GM18907 (cell line): ENCODE measurements at regions not wholly inside any gene's neighbourhood (a gene's known extent, or its start where the extent isn't known, plus 50 kb on each side); places are given as distances from the start of the nearest gene placed in this dataset.
A peak's percentile ranks its signal among the peaks of the same experiment; 100 is the strongest.

Source experiments
- ATAC-seq: cut with Tn5 transposase; IDR thresholded peaks from one replicate; pipeline ENCODE4 v1.9.1; 2021; ENCODE audit warnings: mild to moderate bottlenecking, moderate library complexity; ENCODE audit not compliant: unreplicated experiment

DNA sequence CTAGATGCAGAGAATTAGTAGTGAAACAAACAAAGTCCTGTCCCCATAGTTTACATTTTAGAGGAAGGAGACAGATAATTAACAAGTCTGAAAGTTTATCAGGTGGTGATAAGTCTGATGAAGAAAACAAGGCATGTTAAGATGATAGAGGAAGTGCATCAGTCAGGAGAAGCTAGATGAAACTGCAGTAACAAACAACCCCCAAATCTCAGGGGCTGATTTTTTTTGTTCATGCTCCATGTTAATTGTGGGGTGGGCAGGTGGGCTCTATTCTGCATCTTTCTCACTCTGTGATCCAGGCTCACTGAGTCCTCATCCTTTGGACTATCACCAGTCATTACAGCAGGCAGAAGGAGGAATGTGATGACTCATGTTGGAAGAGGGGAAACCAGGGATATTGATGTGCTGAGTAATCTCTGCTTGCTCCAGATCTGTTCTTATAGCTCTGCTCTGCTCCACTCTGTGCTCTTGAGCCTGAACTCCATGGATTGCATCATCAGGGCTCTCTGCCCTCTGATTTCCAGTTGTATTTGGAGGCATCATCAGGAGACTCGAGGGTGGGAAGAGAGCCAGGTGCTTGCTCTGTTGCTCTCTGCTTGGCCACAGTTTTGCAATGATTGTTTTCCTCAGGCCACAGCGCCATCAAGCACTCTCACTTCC lies 166.9 kb downstream of the IER5 start:
- ATAC-seq = no peak

DNA sequence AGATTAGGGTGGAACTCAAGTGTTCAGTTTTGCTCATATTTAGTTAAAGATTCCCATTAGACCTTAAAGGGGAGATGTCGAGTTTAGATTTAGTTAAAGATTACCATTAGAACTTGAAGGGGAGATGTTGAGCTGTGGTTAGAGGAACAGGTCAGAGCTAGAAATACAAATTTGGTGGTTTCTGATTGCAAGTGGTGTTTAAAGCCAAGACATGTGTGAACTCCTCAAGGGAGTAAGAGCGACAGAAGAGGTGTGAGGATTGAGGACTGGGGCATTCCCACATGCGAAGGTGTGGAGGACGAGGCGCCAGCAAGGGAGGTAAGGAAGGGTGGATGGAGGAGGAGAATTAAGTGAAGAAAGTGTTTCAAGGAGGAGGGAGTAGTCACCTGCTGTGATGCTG lies 168.6 kb downstream of the IER5 start:
- peak; percentile 98 for ATAC-seq

DNA sequence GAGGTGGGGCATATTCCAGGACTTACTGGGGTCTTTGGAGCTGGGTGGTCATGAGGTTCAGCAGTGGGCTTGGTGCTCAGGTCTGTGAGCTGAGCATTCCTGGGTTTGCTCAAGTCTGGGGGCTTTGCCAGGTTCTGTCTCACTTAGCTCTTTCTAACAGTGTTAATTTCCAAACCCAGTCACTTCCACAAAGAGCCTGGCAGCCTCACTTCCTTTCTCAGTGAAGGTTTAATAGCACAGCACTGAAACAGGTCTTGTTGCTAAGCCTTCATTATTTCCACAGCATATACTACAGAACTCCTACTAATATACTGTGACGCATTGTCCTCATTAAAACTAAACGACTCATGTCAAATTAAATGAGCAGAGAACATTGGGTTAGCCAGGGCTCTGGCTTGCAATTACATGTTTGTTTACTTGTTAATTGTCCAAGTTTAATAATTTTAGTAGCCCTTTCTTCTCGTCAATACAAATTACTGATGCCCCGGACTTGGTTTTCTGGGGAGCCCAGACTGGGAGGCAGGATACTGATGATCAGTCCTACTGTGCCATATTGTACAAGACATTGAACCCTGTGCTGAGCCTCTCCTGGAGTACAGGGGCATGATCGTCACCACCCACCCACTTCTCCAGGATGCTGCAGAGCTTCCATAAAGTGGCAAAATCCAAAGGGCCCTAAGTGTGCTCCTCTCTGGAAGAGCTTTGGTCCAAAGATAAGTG lies 170.7 kb downstream of the IER5 start:
- no peak for ATAC-seq

DNA sequence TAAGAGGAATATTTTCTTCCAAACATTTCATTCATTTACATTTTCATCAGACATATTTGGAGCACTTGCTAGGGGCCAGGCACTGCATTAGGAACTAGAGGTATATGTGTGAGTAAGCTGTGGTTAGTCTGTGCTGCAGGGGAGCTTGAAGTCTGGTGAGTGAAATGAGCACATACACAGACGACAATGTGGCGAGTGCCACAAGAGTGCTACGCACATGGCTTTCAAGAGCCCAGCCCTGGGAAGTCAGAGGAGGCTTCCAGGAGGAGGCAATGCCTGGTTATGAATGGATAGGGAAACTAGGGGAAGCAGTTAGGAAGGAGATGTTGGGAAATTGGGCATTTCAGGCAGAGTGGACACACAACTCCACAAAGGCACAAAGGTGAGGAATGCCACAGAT lies 171.8 kb downstream of the IER5 start:
- ATAC-seq = no peak

DNA sequence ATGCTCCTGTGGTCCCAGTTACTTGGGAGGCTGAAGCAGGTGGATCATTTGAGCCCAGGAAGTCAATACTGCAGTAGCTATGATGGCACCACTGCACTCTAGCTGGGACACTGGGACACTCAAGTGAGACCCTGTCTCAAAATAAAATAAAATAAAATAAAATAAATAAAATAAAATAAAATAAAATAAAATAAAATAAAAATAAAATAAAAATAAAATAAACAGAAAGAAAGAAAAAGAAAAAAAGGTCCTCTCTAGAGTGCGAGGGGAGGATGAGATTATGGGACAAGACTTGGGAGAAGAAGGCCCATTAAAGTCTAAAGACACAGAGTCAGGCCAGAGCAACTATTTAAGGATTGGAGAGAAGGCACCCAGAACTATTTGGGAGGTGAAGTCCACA lies 172.5 kb downstream of the IER5 start:
- ATAC-seq = no peak

DNA sequence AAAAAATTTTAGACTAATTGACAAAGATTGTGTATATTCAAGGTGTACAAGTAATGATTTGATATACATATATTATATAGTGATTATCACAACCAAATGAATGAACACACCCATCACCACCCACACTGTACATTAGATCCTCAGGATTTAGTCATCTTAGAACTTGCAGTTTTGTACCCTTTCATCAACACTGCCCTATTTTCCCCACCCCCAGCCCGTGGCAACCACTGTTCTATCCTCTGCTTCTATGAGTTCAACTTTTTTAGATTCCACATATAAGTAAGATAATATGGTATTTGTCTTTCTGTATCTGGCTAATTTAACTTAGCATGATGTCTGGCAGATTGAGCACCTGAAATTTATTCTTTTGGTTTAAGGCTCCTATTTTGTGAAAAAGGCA lies 173.6 kb downstream of the IER5 start:
- no peak for ATAC-seq

DNA sequence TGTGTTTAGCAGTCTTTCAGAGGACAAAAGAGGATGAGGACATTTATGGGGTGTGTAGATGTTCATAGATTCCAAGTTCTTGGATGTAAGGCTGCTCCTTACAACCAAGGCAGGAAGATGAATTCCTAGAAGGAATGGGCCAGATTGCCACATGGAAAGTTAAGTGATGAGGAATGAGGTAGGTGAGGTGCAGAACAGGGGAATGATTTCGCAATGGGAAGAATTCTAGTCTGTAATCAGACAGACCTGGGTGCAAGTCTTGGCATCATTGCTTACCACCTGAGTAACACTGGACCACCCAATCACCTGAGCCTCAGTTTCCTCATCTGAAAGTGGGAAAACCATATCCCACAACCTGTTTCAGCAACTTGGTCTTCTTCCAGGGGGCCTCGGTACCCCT lies 174.9 kb downstream of the IER5 start:
- no peak for ATAC-seq

DNA sequence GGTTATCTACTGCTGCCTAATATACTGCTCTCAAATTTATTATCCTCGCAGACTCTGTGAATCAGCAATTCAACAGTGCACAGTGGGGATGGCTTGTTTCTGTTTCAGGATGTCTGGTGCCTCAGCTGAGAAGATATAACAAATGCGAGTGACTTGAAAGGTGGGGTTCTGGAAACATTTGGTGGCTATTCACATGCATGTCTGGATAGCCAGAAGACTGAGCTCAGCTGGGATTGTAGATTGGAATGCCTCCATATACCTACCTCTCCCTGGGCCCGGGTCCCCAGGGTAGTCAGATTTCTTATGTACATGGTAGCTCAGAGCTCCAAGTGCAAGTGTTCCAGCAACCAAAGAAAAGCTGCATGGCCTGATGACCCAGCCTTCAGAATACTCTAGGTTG lies 176.3 kb downstream of the IER5 start:
- ATAC-seq = no peak

DNA sequence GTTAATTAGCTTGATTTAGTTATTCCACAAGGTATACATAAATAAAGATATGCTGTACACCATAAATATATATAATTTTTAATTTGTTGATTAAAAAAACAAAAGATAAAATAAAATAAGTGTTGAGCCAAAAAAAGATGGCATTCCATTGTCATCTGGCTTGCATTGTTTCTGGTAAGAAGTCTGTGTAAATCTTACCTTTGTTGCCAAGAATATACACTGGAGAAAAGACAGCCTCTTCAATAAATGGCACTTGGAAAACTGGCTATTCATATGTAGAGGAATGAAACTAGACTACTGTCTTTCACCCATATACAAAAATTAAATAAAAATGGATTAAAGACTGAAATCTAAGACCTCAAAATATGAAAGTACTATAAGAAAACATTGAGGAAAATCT lies 196.5 kb downstream of the IER5 start:
- ATAC-seq = no peak

DNA sequence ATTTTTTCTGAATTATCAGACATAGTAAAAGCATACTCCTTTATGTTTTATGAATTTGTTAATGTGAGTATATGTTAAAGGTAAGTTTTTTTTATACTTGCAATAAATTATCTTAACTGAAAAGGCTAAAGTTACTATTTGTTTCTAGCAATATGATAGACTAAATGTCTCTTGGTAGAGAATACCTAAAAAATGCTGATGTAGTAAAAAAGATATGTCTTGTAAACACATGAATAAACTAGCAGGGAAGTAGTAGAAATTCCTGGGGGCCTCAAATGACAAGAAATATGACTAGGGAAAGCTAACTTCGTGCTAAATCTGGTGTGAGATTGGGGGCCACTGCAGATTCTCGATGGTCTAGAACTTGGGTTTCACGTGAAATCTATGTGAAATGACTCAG lies 188.1 kb upstream of the CACNA1E start:
- no peak for ATAC-seq

DNA sequence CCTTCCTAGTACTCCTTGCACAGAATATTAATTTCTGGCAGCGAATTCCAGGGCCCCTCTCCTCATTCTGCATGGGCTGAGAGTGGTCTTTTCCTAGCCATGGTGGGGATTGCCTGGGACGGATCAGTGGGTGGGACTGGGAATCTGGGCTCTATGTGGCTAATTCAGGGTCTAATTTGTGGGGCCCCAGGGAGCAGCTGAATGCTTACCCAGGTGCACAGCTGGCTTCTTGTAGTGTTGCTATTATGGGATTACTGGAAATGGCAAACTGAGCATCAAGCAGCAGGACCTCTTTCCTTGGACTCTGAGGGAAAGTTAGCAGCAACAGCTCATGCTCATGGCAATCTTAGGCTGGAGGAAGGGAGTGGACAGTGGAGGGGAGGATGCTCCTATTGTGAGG lies 187.1 kb upstream of the CACNA1E start:
- no peak for ATAC-seq

DNA sequence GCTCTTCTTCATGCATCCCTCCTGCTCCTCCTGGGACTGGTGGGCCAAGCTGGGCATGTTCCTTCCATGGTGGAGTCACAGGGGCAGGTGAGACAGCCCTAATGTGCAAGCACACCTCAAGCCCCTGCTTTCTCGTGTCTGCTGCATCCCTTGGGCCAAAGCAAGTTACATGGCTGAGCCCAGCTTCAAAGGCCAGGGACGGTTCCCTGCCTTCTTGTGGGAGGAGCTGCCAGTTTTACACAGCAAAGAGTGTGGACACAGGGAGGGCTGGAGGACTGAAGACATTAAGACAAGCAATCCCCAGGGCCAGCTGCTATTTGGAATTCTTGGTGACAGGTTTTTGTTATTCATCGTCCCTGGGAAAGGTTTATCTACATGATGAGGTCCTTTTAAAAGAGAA lies 175.2 kb upstream of the CACNA1E start:
- no peak for ATAC-seq

DNA sequence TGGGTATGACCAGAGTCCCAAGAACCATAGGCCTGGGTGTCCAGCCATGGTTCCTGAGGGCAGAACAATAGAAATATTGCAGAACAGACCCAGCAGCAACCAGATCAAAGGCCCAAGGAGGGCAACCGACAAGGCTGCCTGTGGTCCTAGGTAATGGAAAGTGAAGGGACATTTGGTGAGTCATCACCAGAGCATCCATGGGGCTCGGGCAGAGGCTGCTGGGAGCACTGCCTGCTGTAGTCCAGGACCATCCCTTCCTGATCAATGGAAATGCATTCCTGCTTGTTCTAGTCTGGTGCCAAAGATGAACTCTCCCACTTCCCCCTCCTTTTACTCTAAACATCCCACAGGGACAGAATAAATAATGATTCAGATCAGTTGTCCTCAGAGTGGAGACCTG lies 172.8 kb upstream of the CACNA1E start:
- no peak for ATAC-seq

DNA sequence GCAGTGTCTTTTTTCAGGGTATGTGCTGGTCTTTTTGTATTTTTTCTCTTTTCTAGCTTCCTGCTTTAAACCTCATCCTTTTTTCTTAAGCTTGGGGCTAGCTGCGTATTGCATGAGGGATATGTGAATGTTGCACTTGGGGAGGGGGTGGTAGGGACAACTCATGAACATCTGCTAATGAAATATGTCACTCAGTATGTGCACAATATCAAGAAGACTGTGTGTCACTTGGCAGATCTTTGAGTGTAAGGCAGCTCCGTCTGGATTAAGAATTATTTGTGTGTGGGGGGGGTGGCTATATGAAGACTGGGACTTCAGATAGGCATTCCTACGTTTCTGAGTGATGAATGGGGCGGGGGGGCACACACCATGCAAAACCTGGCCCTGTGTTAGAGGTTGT lies 170.4 kb upstream of the CACNA1E start:
- no peak for ATAC-seq

DNA sequence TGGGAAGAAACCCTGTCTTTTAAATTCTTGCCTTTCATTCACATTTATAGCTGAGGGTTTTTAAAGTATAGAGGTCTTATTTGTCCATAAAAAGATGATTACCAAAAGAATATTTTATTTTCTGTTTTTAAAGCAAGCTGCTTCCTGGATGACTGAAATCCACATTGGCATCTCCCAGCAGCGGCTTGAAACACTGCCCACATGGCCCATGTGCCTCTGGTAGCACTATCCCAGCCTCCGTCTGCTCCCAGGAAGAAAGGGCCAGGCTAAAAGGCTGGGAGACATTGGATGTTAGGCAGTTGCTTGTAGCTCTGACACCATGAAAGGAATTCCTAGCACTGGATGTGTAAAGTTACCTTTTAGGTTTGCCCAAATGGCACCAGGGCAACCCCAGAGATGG lies 169.9 kb upstream of the CACNA1E start:
- no peak for ATAC-seq

DNA sequence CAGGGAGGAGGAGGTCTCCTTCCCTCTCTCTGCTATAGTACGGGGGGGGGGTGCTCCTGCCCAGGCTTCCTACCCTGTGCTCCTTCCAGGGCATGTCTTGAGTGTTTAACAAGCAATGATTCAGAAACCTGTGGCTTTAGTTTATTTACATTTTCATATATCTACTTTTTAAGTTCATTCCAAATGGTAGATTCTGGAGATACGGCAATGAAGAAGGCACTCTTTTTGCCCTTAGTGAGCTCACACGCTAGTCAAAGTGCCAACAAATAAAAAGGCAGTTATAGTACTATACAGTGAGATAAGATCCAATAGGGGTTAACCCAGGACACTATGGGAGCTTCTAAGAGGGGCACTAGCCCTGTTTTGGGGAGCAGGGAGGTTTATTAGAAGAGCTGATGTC lies 169.3 kb upstream of the CACNA1E start:
- no peak for ATAC-seq

DNA sequence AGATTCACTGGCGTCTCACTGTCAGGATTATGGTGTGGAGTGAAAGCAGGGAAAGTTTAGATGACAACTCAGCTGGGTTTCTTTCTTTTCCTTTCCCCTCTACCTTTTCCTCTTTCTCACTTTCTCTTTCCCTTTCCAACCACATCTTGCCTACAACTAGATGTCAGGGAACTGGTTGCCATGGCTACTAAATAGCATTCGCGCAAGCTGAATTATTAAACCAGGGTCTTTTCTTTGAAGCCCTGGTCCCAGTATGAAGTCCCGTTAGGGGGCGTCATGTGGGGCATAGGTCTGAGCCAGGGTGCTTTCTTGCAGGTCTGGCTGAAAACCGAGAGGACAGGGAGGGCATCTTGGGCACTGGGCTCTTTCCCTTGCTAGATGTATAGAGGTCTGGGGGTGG lies 168.4 kb upstream of the CACNA1E start:
- ATAC-seq = no peak

DNA sequence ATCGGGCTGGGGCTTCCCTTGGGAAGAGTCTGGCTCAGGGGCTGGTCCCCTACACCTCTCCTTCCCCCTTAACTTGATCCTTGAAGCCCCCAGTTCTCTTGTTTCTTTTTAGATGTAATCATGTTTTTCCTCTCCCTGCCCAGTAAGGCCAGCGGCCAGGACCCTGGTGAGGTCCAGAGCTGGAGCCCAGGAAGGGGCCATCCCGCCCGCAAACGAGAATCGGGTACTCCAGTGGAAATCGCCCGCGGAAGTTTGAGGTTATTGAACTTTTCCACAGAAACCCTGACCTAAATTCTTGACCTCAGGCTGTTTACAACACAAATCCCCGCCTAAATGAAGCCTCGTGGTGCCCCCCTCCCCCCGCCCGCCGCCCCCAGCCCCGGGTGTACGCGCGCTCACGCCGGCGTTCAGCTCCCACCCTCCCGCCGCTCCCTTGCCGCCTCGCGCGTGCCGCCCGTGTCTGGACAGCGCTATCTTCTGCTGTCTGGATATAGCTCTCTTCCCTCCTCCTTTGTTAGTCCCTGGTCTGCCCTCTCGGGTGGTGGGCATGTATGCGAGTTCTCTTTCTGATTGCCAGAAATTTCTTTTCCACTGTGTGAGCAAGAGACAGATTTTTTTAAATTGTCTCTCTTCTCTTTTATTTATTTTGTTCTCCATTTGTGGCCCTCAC lies 165.9 kb upstream of the CACNA1E start:
- no peak for ATAC-seq

DNA sequence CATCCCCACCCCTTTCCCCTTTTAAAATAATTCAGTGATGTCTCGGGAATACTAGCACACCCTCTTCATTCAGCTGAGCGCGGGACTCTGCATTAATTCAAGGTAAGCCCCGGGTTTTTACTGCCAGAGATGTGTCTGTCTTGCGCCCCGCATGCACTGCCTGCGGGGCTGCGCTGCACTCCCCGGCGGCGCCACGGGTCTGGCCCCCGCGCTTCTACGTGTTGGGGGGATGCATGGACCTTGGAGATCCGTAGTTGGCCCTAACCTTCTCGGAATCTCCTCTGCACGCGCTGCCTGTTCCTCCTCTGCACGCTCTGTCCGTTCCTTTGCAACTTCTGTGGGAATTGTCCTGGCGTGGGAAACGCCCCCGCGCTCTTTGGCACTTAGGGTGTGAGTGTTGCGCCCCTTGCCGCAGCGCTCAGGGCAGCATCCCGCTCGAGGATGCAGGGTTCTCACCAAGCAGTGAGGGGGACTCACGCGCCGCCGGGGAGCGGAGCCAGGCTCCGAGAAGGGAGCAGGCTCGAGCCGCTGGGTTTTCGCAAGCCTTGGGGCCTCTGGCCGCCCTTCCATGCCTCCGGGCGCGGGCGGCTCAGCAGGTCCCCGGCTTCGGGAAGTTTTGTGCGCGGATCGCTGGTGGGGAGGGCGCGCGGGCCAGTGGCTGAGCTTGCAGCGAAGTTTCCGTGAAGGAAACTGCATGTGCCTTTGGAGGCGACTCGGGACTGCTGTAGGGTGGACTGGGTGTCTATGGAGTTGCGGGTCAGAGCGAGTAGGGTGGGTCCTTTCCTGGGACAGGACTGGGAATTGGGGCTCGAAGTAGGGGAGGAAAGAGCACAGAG lies 165.1 kb upstream of the CACNA1E start:
- no peak for ATAC-seq

DNA sequence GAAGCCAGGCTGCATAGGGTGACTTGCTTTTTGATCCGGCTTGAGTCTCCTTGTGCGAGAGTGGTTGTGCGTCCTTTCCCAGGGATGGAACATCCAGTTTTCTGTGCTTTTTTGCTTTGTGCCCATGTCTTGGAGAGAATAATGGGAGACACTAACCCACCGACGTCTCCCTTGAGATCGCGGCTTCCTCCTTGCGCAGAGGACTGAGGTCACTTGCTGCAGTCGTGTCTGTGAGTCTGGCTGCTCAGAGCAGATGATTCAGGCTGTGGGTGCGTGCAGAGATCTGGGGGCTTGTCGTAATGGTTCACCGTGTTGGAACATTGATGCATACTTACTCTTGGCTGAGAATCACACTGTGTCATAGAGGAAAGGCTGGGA lies 164.5 kb upstream of the CACNA1E start:
- ATAC-seq = no peak

DNA sequence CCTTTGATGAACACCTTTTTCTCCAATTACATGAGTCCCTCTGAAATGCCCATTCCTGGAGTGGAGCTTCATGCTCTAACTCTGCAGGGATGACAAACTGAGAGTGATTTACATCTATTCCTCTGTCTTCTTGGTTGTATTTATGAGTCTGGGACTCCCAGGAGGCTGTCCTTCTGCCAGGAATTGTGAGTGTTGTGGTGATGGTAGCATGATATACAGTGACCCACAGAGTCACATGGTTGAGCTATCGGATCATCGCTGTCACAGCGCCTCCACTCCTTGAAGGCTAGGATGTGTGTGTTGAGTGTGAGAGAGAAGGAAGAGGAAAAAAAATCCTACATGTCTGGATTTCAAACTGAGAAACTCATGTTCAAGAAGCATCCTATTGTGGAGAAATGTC lies 163.4 kb upstream of the CACNA1E start:
- no peak for ATAC-seq
